Stimulated activated CD8-positive, alpha-beta memory T cell treated with anti-CD3 and anti-CD28 coated beads, Interleukin-15, amount 100 ng/mL, for 4 hours (primary cell): ENCODE measurements at regions not wholly inside any gene's neighbourhood (a gene's known extent, or its start where the extent isn't known, plus 50 kb on each side); places are given as distances from the start of the nearest gene placed in this dataset.
"Not testable (repeated sequence)": the region's sequence is repeated elsewhere in the genome, so short reads cannot be mapped to it uniquely, and the experiment has no call there.

Experiments
- DNase-seq, 2 donors: peaks; one replicate each; pipeline ENCODE4 v3.0.0-alpha.2; 2020; ENCODE audit warnings: low read depth in 2 of 2

- no peak for DNase-seq
Observed at GRCh38 chr20:5696011-5696559, 54.1 kb upstream of the SHLD1 start.

GRCh38 chr20:5691918-5692618 lies 58.1 kb upstream of the SHLD1 start:
- no peak for DNase-seq

GRCh38 chr20:5689463-5689862 lies 60.7 kb upstream of the SHLD1 start:
- DNase-seq: no peak

GRCh38 chr20:5688431-5688972 lies 61.7 kb upstream of the SHLD1 start:
- no peak for DNase-seq

- no peak for DNase-seq
Observed at GRCh38 chr20:5687884-5688283, 62.3 kb upstream of the SHLD1 start.

GRCh38 chr20:5686384-5687105 lies 63.7 kb upstream of the SHLD1 start:
- DNase-seq: no peak

GRCh38 chr20:5682556-5682955 lies 67.6 kb upstream of the SHLD1 start:
- DNase-seq: not testable (repeated sequence)

- no peak for DNase-seq
Observed at GRCh38 chr20:5680192-5680591, 69.4 kb upstream of the GPCPD1 start.

GRCh38 chr20:5678777-5679176 lies 68.0 kb upstream of the GPCPD1 start:
- DNase-seq: no peak

GRCh38 chr20:5677944-5678343 lies 67.1 kb upstream of the GPCPD1 start:
- not testable (repeated sequence) for DNase-seq

- no peak for DNase-seq
Observed at GRCh38 chr20:5677389-5677788, 66.6 kb upstream of the GPCPD1 start.

- no peak for DNase-seq
Observed at GRCh38 chr20:5675103-5676091, 64.6 kb upstream of the GPCPD1 start.

GRCh38 chr20:5674176-5674660 lies 63.4 kb upstream of the GPCPD1 start:
- peak in 1 of 2 donors; percentile 10 for DNase-seq

GRCh38 chr20:5670874-5671273 lies 60.1 kb upstream of the GPCPD1 start:
- no peak for DNase-seq

- DNase-seq: no peak
Observed at GRCh38 chr20:5670036-5670536, 59.3 kb upstream of the GPCPD1 start.

GRCh38 chr20:5668529-5668868 lies 57.7 kb upstream of the GPCPD1 start:
- no peak for DNase-seq

- no peak for DNase-seq
Observed at GRCh38 chr20:5667705-5668528, 57.1 kb upstream of the GPCPD1 start.

GRCh38 chr20:5665417-5665816 lies 54.6 kb upstream of the GPCPD1 start:
- no peak for DNase-seq

- DNase-seq: no peak
Observed at GRCh38 chr20:5663396-5663795, 52.6 kb upstream of the GPCPD1 start.

- no peak for DNase-seq
Observed at GRCh38 chr20:5662769-5663168, 52.0 kb upstream of the GPCPD1 start.
